MCF 10A (cell line): ENCODE measurements at regions not wholly inside any gene's neighbourhood (a gene's known extent, or its start where the extent isn't known, plus 50 kb on each side); places are given as distances from the start of the nearest gene placed in this dataset.

Experiments
- BruUV-seq: library from RNA; stranded (reverse); fragments of 400-500 nt; replicated peaks from 2 replicates; lab custom pipeline; 2021; lab: Mats Ljungman, UMichigan
- CTCF ChIA-PET: fragments of 300-600 bp; sonication (Branson Sonifier 250); formaldehyde crosslinking; extraction: SDS; loops from one replicate; lab custom pipeline; 2021; ENCODE audit warnings: antibody characterized with exemption, inconsistent platforms; lab: Yijun Ruan, JAX
- POLR2A ChIA-PET: fragments of 300-600, 350-650 bp; sonication (Branson Sonifier 250); formaldehyde crosslinking; extraction: SDS; loops from one replicate; lab custom pipeline; 2020; ENCODE audit warnings: antibody characterized with exemption, inconsistent platforms; lab: Yijun Ruan, JAX
- DNase-seq: peaks from one replicate; pipeline ENCODE4 v3.0.0-alpha.2; 2018; ENCODE audit not compliant: unreplicated experiment
- H3K27ac Mint-ChIP-seq: one replicate; pipeline ENCODE4 v1.8.0; 2022; ENCODE audit warnings: mild to moderate bottlenecking, low read depth, mixed read lengths; ENCODE audit not compliant: unreplicated experiment
- H3K27me3 Mint-ChIP-seq: one replicate; pipeline ENCODE4 v1.8.0; 2022; ENCODE audit warnings: mixed read lengths; ENCODE audit not compliant: insufficient read depth, unreplicated experiment
- H3K36me3 Mint-ChIP-seq: one replicate; pipeline ENCODE4 v1.8.0; 2022; ENCODE audit warnings: mild to moderate bottlenecking, moderate library complexity, mixed read lengths; ENCODE audit not compliant: insufficient read depth, unreplicated experiment
- H3K4me1 Mint-ChIP-seq: one replicate; pipeline ENCODE4 v1.8.0; 2022; ENCODE audit warnings: mixed read lengths; ENCODE audit not compliant: insufficient read depth, unreplicated experiment
- H3K4me3 Mint-ChIP-seq: one replicate; pipeline ENCODE4 v1.8.0; 2022; ENCODE audit warnings: mild to moderate bottlenecking, moderate library complexity, mixed read lengths; ENCODE audit not compliant: unreplicated experiment
- H3K9me3 Mint-ChIP-seq: one replicate; pipeline ENCODE4 v1.8.0; 2022; ENCODE audit warnings: mixed read lengths; ENCODE audit not compliant: unreplicated experiment
- intact Hi-C: fragments of 100-400 bp; cut with micrococcal nuclease; formaldehyde crosslinking; loops from 2 replicates; pipeline ENCODE4 v1.14.1; 2022
- TF ChIP-seq, protein P1 (sequence below): fragments of 200-600 bp; IDR thresholded peaks from one replicate; pipeline ENCODE4 v1.8.0; 2022; ENCODE audit warnings: antibody characterized with exemption, mild to moderate bottlenecking; ENCODE audit not compliant: unreplicated experiment

GRCh38 chr20:50321797-50322480, 131.3 kb downstream of the CEBPB start:
- CTCF ChIA-PET = interaction anchor here (0.5 to 2.7 kb wide), 10 partner anchors 12 to 788 kb away, joined by 3 to 17 read pairs (median 4); no protein-coding TSS in a partner anchor
- no peaks in the 10 kb centered on the region for H3K36me3 Mint-ChIP-seq
- peaks cover 32% of the 10 kb centered on the region for H3K4me1 Mint-ChIP-seq
- POLR2A ChIA-PET = interaction anchor here (0.7 to 6.4 kb wide), 28 partner anchors 8 to 440 kb away, joined by 3 to 96 read pairs (median 6); partner anchors contain the start of genes CEBPB and PTPN1
- DNase-seq = peak; percentile 69
- H3K4me3 Mint-ChIP-seq = peak overlapping the region; percentile 85
- TSS peak; percentile 89 for BruUV-seq
- TF ChIP-seq, protein P1, sequence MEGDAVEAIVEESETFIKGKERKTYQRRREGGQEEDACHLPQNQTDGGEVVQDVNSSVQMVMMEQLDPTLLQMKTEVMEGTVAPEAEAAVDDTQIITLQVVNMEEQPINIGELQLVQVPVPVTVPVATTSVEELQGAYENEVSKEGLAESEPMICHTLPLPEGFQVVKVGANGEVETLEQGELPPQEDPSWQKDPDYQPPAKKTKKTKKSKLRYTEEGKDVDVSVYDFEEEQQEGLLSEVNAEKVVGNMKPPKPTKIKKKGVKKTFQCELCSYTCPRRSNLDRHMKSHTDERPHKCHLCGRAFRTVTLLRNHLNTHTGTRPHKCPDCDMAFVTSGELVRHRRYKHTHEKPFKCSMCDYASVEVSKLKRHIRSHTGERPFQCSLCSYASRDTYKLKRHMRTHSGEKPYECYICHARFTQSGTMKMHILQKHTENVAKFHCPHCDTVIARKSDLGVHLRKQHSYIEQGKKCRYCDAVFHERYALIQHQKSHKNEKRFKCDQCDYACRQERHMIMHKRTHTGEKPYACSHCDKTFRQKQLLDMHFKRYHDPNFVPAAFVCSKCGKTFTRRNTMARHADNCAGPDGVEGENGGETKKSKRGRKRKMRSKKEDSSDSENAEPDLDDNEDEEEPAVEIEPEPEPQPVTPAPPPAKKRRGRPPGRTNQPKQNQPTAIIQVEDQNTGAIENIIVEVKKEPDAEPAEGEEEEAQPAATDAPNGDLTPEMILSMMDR = no peak
- no peaks in the 10 kb centered on the region for H3K9me3 Mint-ChIP-seq
- no peaks in the 10 kb centered on the region for H3K27me3 Mint-ChIP-seq
- peak overlapping the region; percentile 92 for H3K27ac Mint-ChIP-seq
- intact Hi-C loops = no loop called here

- TF ChIP-seq, protein P1 = no peak
- H3K4me3 Mint-ChIP-seq = peak overlapping the region; percentile 15
- no peak for DNase-seq
- ChIA-PET POLR2A (interaction anchor here (2.6 to 6.4 kb wide), 6 partner anchors 12 to 135 kb away, joined by 17 to 96 read pairs (median 32); no protein-coding TSS in a partner anchor), CTCF (interaction anchor here (0.6 to 1.0 kb wide), 2 partner anchors 18 to 27 kb away, joined by 3 read pairs; no protein-coding TSS in a partner anchor)
- H3K4me1 Mint-ChIP-seq = peaks cover 33% of the 10 kb centered on the region
- no peaks in the 10 kb centered on the region for H3K9me3 Mint-ChIP-seq
- peak overlapping the region; percentile 92 for H3K27ac Mint-ChIP-seq
- H3K27me3 Mint-ChIP-seq = no peaks in the 10 kb centered on the region
- intact Hi-C loops = no loop called here
- no TSS peak for BruUV-seq
- no peaks in the 10 kb centered on the region for H3K36me3 Mint-ChIP-seq
These were observed 132.1 kb downstream of the CEBPB start for GRCh38 chr20:50322703-50323131.

DNA sequence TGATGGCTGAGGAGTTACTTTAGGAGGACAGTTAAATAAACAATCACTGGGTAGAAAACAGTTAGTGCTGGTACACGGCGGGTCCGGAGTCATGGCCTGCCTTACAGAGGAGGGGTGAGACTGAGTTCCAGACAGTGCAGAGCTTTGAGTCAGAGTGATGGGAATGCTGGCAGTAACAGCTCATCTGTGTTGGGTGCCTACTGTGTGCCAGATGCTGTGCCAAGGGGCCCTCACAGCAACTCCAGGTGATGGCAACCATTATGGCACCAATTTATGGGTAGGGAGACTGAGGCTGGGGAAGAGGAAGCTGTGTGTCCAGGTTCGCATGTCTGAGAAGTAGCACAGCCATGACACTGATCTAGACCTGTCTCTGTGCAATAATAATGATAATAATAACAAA, 132.6 kb downstream of the CEBPB start:
- H3K4me3 Mint-ChIP-seq = no peak overlapping the region
- no peaks in the 10 kb centered on the region for H3K9me3 Mint-ChIP-seq
- POLR2A ChIA-PET = interaction anchor here (6.4 kb wide), 1 partner anchor 11 kb away, joined by 96 read pairs; no protein-coding TSS in a partner anchor
- TF ChIP-seq, protein P1 = no peak
- H3K4me1 Mint-ChIP-seq = peaks cover 37% of the 10 kb centered on the region
- H3K27ac Mint-ChIP-seq = no peak overlapping the region
- no peak for DNase-seq
- CTCF ChIA-PET = no interaction called here
- intact Hi-C loops = no loop called here
- no peaks in the 10 kb centered on the region for H3K36me3 Mint-ChIP-seq
- no TSS peak for BruUV-seq
- no peaks in the 10 kb centered on the region for H3K27me3 Mint-ChIP-seq
